HepG2 (cell line): ENCODE measurements at regions not wholly inside any gene's neighbourhood (a gene's known extent, or its start where the extent isn't known, plus 50 kb on each side); places are given as distances from the start of the nearest gene placed in this dataset.

Source experiments
- ATAC-seq: fragments of 200-7000 bp; cut with Tn5 transposase; 3 replicates; pipeline ENCODE4 v1.9.1; 2020; ENCODE audit warnings: mild to moderate bottlenecking, moderate library complexity
- BruUV-seq: library from RNA; stranded (reverse); fragments of 400-500 nt; replicated peaks from 2 replicates; lab custom pipeline; 2021; lab: Mats Ljungman, UMichigan
- CTCF ChIA-PET: fragments of 300-600 bp; formaldehyde crosslinking; extraction: SDS; loops from one replicate; lab custom pipeline; 2021; ENCODE audit warnings: low total read pairs, inconsistent platforms, low intra/inter-chr PET ratio; lab: Yijun Ruan, JAX
- POLR2A ChIA-PET: fragments of 350-600 bp; sonication (Branson Sonifier 250); formaldehyde crosslinking; loops from one replicate; lab custom pipeline; 2020; ENCODE audit warnings: antibody characterized with exemption, inconsistent platforms; lab: Yijun Ruan, JAX
- DNase-seq: peaks from one replicate; pipeline ENCODE4 v3.0.0-alpha.2; 2015; ENCODE audit warnings: low spot score
- FAIRE-seq: peaks from 3 replicates; lab custom pipeline; 2011; peaks lifted over from hg19 to GRCh38; lab: Jason Lieb, UNC
- H2AFZ ChIP-seq: one replicate; pipeline ENCODE4 v1.6.1; 2011; ENCODE audit warnings: low read length, inconsistent platforms
- H3K27ac ChIP-seq: fragments of 300-600 bp; 3 replicates; pipeline ENCODE4 v1.8.0; 2011; ENCODE audit warnings: mixed run types, mild to moderate bottlenecking, mixed read lengths, low read length, inconsistent platforms; ENCODE audit not compliant: insufficient read depth; ENCODE audit errors: extremely low read length
- H3K27me3 ChIP-seq, 2 experiments: fragments of 200-600 bp in 1 of 2; 2 replicates in 1 of 2; 3 replicates in 1 of 2; pipeline versions ENCODE4 v1.6.0 to v1.8.0; 2011; ENCODE audit warnings: low read length in 2 of 2, mild to moderate bottlenecking in 2 of 2, moderate library complexity in 2 of 2, inconsistent platforms in 1 of 2; ENCODE audit not compliant: insufficient read depth in 2 of 2, control insufficient read depth in 1 of 2
- H3K36me3 ChIP-seq, 2 experiments: fragments of 200-600 bp in 1 of 2; replicated peaks in 1 of 2; 2 replicates in 1 of 2; 3 replicates in 1 of 2; pipeline versions ENCODE4 v1.5.1 to v1.8.0; 2011; ENCODE audit warnings: low read length in 2 of 2, inconsistent platforms in 1 of 2; ENCODE audit not compliant: insufficient read depth in 2 of 2, control insufficient read depth in 1 of 2
- H3K4me1 ChIP-seq: 2 replicates; pipeline ENCODE4 v1.5.1; 2012; ENCODE audit warnings: low read length, inconsistent platforms; ENCODE audit not compliant: insufficient read depth
- H3K4me2 ChIP-seq: 2 replicates; pipeline ENCODE4 v1.6.0; 2011; ENCODE audit warnings: low read depth, low read length, inconsistent platforms
- H3K4me3 ChIP-seq, 3 experiments: fragments of 200-600 bp in 1 of 3; sonication (generic), shearing (Covaris generic) in 1 of 3; replicated peaks in 1 of 3; 2 replicates each; pipeline ENCODE4 v1.5.1; 2011 to 2016; ENCODE audit warnings: low read length in 3 of 3, inconsistent platforms in 2 of 3, low read depth in 2 of 3, mild to moderate bottlenecking in 2 of 3, control low read depth in 1 of 3, mixed read lengths in 1 of 3; ENCODE audit not compliant: insufficient read depth in 1 of 3
- H3K79me2 ChIP-seq: one replicate; pipeline ENCODE4 v1.6.1; 2011; ENCODE audit warnings: low read length, inconsistent platforms; ENCODE audit not compliant: insufficient read depth
- H3K9ac ChIP-seq: 2 replicates; pipeline ENCODE4 v1.6.0; 2011; ENCODE audit warnings: mild to moderate bottlenecking, low read depth, low read length, inconsistent platforms; ENCODE audit not compliant: insufficient read depth
- H3K9me3 ChIP-seq: 2 replicates; pipeline ENCODE4 v1.5.1; 2012; ENCODE audit warnings: mild to moderate bottlenecking, low read length
- H4K20me1 ChIP-seq: 2 replicates; pipeline ENCODE4 v1.6.0; 2011; ENCODE audit warnings: inconsistent platforms, mild to moderate bottlenecking, low read length, moderate library complexity; ENCODE audit not compliant: insufficient read depth
- FOXA1 ChIP-seq, 2 experiments: fragments of 450-650 bp in 1 of 2; sonication (generic) in 1 of 2; formaldehyde crosslinking in 1 of 2; IDR thresholded peaks; 2 replicates each; pipeline versions ENCODE4 v1.4.0 to v1.6.1; 2016 to 2020; ENCODE audit warnings: missing genetic modification reagents in 1 of 2
- SATB2 ChIP-seq: sonication (generic); formaldehyde crosslinking; IDR thresholded peaks from 2 replicates; pipeline ENCODE4 v1.5.0; 2020; ENCODE audit warnings: missing genetic modification reagents
- ZFP36 ChIP-seq: fragments of 150-350 bp; IDR thresholded peaks from 2 replicates; pipeline ENCODE4 v1.6.1; 2018; ENCODE audit warnings: borderline replicate concordance, low read length, low read depth; ENCODE audit not compliant: partially characterized antibody
- ZNF343 ChIP-seq: sonication (generic); formaldehyde crosslinking; IDR thresholded peaks from 2 replicates; pipeline ENCODE4 v1.4.0; 2020; ENCODE audit warnings: mild to moderate bottlenecking, missing genetic modification reagents
- WGBS: methylation state at CpG from one replicate; pipeline ENCODE4 v1.1.6; 2017; ENCODE audit warnings: low lambda C conversion rate; 5-methylcytosine and 5-hydroxymethylcytosine counted together
- in situ Hi-C: cut with HindIII; loops from 2 replicates; pipeline ENCODE4 v1.10.0; 2017; ENCODE audit warnings: low pct_unique_long_range_greater_than_20kb; ENCODE audit not compliant: extremely low pct_ligation_motif_present
- intact Hi-C: fragments of 100-400 bp; cut with micrococcal nuclease; formaldehyde crosslinking; loops from one replicate; pipeline ENCODE4 v1.10.0; 2022; ENCODE audit not compliant: unreplicated experiment
- TF ChIP-seq, protein P1 (sequence below): sonication (generic); formaldehyde crosslinking; IDR thresholded peaks from 2 replicates; pipeline ENCODE4 v1.5.0; 2020; ENCODE audit warnings: missing genetic modification reagents
- TF ChIP-seq, protein P2 (sequence below): sonication (generic); formaldehyde crosslinking; IDR thresholded peaks from 2 replicates; pipeline ENCODE4 v1.4.0; 2020; ENCODE audit warnings: missing genetic modification reagents, mild to moderate bottlenecking, borderline replicate concordance

DNA sequence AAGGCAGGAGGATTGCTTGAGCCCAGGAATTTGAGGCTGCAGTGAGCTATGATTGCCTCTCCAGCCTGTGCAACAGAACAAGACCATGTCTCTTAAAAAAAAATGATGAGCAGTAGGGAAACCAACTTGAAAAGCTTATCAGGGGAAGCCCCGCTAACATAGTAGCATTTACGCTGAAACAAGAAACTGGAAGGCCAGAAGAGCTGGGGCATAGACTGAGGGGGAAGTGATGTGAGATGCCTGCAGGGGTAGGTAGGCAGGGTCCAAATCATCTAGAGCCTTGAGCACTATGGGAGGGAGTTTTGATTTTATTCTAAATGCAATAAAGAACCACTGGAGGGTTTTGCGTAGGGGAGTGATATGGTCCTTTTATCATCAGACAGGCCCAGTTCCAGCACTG, 139.3 kb downstream of the CYB561 start:
- ChIA-PET POLR2A (no interaction called here), CTCF (no interaction called here)
- WGBS: 61% methylated on average over 3 of the region's 3 CpGs
- FAIRE-seq (no peak), ATAC-seq (no peak), DNase-seq (no peak)
- Histone ChIP-seq H4K20me1 (no peaks in the 10 kb centered on the region), H3K9me3 (no peaks in the 10 kb centered on the region)
- intact Hi-C loops: no loop called here
- no peak for TF ChIP-seq ZNF343 (CRISPR knock-in tag)
- TF ChIP-seq, all 625 proteins: peak for 0
- H3K27ac ChIP-seq: no peak overlapping the region
- peaks cover 0 to 4% of the 10 kb centered on the region in 2 experiments; a peak in 1 of 5 replicates for H3K27me3 ChIP-seq
- H3K79me2 ChIP-seq: no peaks in the 10 kb centered on the region
- in situ Hi-C loops: no loop called here
- no peak overlapping the region for H3K9ac ChIP-seq
- no peak overlapping the region for H2AFZ ChIP-seq
- no peak overlapping the region for H3K4me3 ChIP-seq
- no TSS peak for BruUV-seq
- no peaks in the 10 kb centered on the region for H3K4me1 ChIP-seq
- H3K4me2 ChIP-seq: no peak overlapping the region
- H3K36me3 ChIP-seq: no peaks in the 10 kb centered on the region

DNA sequence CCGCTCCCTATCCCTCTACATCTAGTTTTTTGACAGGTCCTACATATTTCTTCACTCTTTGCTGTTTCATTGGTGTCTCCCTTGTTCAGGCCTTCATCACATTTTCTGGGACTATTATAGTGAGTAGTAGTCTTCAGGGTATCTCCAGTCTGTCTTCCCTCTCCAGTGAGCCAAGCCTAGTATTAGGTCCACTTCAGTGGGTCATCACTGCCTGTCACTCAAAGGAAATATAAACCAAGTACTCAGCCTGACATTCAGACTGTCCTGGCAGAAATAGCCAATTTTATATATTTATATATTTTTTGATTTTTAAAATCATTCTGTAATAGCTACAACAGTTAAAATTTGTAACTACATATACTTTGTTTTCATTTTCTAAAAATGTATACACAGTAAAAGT, 137.8 kb downstream of the CYB561 start:
- TF ChIP-seq, protein P1, sequence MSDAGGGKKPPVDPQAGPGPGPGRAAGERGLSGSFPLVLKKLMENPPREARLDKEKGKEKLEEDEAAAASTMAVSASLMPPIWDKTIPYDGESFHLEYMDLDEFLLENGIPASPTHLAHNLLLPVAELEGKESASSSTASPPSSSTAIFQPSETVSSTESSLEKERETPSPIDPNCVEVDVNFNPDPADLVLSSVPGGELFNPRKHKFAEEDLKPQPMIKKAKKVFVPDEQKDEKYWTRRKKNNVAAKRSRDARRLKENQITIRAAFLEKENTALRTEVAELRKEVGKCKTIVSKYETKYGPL (CRISPR knock-in tag): no peak
- TF ChIP-seq ZFP36: no peak
- TF ChIP-seq FOXA1 (IDR thresholded peaks at IDR 0.05): no peak
- no peak for TF ChIP-seq FOXA1 (CRISPR knock-in tag; IDR thresholded peaks at IDR 0.05)
- no peak for TF ChIP-seq SATB2 (CRISPR knock-in tag)
- TF ChIP-seq, protein P2, sequence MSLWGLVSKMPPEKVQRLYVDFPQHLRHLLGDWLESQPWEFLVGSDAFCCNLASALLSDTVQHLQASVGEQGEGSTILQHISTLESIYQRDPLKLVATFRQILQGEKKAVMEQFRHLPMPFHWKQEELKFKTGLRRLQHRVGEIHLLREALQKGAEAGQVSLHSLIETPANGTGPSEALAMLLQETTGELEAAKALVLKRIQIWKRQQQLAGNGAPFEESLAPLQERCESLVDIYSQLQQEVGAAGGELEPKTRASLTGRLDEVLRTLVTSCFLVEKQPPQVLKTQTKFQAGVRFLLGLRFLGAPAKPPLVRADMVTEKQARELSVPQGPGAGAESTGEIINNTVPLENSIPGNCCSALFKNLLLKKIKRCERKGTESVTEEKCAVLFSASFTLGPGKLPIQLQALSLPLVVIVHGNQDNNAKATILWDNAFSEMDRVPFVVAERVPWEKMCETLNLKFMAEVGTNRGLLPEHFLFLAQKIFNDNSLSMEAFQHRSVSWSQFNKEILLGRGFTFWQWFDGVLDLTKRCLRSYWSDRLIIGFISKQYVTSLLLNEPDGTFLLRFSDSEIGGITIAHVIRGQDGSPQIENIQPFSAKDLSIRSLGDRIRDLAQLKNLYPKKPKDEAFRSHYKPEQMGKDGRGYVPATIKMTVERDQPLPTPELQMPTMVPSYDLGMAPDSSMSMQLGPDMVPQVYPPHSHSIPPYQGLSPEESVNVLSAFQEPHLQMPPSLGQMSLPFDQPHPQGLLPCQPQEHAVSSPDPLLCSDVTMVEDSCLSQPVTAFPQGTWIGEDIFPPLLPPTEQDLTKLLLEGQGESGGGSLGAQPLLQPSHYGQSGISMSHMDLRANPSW: no peak
- Histone ChIP-seq H4K20me1 (no peaks in the 10 kb centered on the region), H3K4me2 (no peak overlapping the region), H3K9me3 (no peaks in the 10 kb centered on the region), H3K4me3 (no peak overlapping the region), H3K27ac (no peak overlapping the region), H3K79me2 (no peaks in the 10 kb centered on the region), H3K9ac (no peak overlapping the region), H2AFZ (no peak overlapping the region), H3K36me3 (no peaks in the 10 kb centered on the region), H3K27me3 (peaks cover 0 to 4% of the 10 kb centered on the region in 2 experiments; a peak in 1 of 5 replicates), H3K4me1 (no peaks in the 10 kb centered on the region)
- ChIA-PET CTCF (no interaction called here), POLR2A (no interaction called here)
- DNase-seq: no peak
- intact Hi-C loops (no loop called here), in situ Hi-C loops (no loop called here)
- FAIRE-seq: no peak
- no TSS peak for BruUV-seq
- 10% methylated on average over 1 of the region's 1 CpG for WGBS
- ATAC-seq: no peak
